ENCODE measurements at regions not wholly inside any gene's neighbourhood (a gene's known extent, or its start where the extent isn't known, plus 50 kb on each side); places are given as distances from the start of the nearest gene placed in this dataset.
"Not testable (repeated sequence)": the region's sequence is repeated elsewhere in the genome, so short reads cannot be mapped to it uniquely, and the experiment has no call there.

DNA sequence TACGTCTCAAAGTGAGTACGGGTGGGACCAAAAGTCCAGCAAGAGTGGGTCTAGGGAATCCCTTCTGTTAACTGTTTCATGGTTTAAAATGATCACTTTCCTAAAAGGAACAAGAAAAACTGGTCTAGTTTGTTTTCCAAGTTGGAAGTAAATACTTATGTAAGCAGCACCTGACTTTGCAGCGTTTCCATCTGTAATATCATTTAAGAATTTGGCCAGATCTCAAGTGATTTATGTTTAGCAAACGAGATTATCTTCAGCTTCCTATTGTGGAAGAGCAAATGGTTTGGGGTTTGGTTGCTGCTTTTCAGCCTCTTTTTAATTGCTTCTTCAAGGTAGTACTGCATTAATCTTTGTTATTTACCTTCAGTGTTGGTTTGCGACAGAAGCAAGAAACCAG, 50.4 kb downstream of the FHIP1A start:
- DNase-seq (ENCODE audit: low spot score in 2 of 2), result no peak
- no peak for FAIRE-seq

DNA sequence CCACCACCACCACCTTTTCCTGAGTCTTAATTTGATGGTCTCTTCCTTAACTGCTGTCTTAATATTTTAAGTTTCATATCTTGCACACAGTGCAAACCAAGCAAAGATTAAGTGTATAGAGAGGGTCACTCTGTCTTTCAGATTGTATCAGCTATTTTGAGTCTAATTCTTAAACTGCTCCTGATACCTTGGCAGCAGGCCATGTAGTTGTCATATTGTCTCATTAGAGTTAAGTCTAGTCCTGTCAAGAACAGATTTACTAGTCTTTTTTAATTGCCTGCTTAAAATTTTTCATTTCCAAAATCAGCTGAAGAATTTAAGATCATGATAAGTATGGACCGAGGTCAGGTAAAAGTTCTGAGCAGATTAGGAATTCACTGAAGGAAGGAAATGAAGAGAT, 51.5 kb downstream of the FHIP1A start:
- no peak for DNase-seq (ENCODE audit: low spot score in 2 of 2)
- no peak for FAIRE-seq

DNA sequence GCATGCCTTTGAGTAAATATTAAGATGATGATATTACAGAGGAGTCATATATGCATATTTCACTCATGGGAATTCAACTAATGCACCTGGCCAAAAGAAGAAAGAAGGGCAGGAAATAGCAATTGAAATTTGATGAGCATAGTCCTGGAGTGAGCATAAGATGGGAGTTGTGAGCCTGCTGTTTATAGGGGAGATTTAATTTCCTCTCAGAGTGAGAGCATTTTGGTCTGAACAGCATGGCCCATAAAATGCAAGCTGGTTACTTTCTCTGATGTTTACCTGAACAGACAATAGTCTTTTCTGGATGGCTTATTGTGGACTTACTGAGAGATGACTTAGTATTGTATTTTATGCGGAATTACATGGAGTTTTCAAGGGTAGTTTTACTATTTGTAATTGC, 53.6 kb downstream of the FHIP1A start:
- DNase-seq (ENCODE audit: low spot score in 2 of 2) (no peak), FAIRE-seq (no peak)

DNA sequence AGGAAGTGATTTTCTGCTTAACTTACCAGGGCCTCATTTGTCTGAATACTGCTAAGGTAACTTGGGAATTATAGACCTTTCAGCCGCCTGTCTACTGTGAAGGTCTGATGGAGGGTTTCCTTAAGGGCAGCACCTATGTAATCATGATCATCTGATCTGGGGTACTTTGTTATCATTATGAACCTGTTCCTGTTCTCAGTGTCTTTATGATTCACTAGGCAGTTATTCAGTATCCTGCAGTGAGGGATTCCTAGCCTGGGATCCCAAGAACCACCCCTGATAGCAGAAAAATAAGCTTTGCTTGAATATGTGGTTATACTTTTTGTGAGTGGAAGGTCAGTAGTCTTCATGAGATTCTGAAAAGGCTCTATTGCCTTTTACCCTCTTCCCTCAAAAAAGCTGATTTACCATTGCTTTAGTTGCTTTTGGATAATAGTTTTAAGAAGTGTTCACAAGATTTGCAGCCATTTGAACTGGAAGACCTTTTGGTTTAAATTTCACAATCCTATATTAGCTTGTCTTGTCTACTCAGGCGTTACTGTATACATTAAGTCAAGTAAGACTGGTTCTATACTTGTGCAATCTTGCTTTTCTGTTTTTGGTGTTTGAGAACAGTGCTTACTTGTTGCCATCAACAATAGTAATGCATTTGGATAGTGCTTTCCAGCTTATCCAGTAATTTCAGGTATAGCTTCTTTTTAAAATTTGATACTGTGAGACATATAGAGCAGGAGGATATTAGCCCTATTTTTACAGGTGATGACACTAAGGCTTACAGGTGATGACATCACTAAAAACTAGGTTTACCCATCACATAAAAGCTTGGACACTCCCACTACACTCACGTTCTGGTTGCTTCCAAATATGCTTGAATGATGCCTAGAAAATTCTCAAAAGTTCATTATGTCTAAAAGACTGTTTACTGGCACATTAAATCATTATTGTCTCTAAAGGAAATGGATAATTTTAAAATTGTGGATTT, 60.0 kb downstream of the FHIP1A start:
- no peak for FAIRE-seq
- DNase-seq (ENCODE audit: low spot score in 2 of 2), result no peak

DNA sequence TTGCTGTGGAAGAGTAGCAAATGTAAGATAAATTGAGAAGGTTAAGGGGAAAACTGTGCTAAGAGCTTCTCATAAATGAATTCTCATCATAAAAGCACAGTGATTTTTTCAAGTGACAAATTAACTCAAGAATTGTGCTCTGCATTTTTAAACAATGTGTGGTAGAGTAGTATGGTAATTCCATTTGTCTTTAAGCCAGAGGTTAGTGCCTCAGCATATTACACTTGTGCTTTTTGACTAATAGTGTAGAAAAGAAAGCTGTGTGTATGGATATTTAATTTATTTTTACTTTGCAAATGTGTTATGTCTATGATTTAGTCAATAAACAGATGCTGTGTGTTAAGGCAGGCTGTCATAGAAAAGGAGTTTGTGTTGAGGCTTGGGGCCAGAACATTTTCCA, 61.0 kb downstream of the FHIP1A start:
- FAIRE-seq (no peak), DNase-seq (ENCODE audit: low spot score in 2 of 2) (no peak)

DNA sequence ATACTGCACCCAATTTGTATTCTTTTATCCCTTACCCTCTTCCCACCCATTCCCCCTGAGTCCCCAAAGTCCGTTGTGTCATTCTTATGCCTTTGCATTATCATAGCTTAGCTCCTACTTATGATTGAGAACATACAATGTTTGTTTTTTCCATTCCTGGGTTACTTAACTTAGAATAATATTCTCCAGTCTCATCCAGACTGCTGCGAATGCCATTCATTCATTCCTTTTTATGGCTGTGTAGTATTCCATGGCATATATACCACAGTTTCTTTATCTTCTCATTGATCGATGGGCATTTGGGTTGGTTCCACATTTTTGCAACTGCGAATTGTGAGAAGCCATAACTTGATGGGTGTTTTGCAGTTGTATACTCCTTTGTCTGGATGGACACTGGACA, 62.8 kb downstream of the FHIP1A start:
- FAIRE-seq (no peak), DNase-seq (ENCODE audit: low spot score in 2 of 2) (no peak)

DNA sequence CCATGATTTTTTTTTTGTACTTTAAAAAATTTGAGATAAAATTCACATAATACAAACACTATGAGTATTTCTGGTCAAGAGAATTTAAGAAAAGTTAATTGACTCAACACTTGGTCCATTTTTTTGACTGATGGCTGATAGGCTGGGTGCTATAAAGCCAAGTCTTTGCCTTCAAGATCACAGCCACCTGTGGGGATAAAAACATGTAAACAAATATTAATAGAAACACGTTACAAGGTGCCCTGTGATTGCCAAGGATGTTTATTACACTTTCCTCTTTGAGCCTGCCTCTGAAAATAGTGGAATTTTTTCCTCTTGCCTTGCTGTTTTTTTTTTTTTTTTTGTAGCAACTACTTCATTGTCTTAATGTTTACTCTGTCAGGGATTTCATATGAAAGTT, 63.3 kb downstream of the FHIP1A start:
- FAIRE-seq (no peak), DNase-seq (ENCODE audit: low spot score in 2 of 2) (no peak)

DNA sequence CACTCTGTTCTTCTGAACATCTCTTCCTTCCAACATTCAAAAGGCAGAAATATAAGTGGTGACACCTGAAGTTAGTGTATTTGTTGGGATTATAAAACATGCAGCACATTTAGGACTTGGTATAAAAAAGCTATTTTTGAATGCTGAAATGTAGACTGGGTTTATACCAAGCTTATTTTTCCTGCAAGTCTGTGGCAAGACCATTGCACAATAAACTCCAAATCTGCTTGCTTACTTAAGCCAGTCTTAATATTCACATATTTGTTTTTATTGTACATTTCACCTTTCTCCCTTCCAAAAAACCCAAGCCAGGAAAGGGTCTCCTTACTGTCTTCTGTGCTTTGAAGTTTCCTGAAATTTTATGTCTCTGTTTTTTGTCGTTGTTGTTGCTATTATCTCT, 63.7 kb downstream of the FHIP1A start:
- FAIRE-seq, result no peak
- DNase-seq (ENCODE audit: low spot score in 2 of 2), result no peak

DNA sequence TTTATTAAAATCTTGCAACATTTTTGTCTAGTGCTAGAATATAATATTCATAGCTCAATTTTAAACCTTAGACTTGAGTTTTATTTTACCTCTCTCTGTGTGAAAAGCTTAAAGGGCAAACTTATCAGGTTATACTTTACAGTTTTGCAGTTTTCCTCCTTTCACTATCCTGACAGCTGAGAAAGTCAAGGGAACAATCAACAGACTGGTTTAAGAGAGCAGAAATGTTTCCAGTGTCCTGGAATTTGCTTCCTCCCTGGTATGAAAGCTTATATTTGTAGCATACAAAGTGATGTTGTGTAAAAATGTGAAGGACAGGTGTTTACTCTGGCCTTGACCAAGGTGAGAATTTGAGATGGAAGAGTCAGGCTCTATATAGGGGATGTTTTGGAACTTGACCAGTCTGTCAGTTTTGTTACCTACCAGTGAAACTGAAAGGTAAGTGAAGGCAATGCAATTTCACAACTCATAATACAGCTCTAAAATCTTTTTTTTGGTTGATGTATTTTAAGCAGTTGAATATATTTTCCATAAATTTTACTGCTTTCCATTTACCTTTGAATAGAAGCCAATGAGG, 64.6 kb downstream of the FHIP1A start:
- DNase-seq (ENCODE audit: low spot score in 2 of 2) (no peak), FAIRE-seq (no peak)

DNA sequence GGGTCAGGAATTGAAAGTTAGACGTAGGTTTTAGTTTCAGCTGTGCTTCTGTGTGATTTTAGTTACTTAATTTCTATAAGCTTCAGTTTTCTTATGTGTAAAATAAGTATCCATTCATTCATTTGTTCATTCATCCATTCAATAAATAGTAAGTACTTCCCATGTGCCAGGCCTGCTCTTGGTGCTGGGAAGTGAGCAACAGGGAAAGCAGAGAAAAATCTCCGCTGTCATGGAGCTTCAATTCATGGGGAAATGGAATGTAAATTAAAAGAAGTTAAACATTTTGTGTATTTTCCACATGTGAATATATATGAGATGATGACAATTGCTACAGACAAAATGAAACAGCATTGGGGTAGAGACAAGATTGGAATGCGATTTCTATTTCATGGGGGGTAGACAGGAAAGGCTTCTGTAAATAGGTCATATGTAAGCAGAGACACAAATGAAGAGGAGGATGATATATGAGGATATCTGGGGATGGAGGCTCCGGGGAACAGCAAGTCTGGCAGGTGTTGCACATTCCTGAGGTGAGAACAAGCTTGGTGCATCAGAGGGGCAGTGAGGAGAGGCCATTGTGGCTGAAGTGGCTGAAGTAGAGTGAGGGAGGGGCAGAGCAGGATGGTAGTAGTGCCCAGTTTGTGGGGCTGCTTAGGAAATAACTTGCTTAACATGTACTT, 66.2 kb downstream of the FHIP1A start:
- no peak for FAIRE-seq

DNA sequence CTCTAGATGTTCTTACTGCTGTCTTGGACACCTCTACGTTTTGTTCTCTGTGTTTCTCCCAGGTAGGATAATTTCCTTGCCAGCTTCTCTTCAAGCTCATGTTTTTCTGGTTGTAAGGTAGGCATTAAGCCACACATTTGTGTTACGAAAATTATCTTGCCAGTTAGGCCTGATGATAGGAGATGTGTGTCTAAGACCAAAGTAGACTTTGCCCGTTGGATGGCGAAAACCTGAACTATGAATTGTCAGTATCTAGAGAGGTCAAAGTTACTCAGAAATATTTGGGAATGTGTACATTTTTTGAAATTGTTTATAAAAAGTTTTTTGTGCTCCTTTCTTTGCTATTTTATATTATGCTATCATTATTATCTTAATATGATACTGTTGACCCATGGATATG, 72.8 kb downstream of the FHIP1A start:
- DNase-seq (ENCODE audit: low spot score in 2 of 2), result no peak
- no peak for FAIRE-seq

More for the DNA sequence above, 66.2 kb downstream of the FHIP1A start:
- no peak for DNase-seq (ENCODE audit: low spot score in 2 of 2)

DNA sequence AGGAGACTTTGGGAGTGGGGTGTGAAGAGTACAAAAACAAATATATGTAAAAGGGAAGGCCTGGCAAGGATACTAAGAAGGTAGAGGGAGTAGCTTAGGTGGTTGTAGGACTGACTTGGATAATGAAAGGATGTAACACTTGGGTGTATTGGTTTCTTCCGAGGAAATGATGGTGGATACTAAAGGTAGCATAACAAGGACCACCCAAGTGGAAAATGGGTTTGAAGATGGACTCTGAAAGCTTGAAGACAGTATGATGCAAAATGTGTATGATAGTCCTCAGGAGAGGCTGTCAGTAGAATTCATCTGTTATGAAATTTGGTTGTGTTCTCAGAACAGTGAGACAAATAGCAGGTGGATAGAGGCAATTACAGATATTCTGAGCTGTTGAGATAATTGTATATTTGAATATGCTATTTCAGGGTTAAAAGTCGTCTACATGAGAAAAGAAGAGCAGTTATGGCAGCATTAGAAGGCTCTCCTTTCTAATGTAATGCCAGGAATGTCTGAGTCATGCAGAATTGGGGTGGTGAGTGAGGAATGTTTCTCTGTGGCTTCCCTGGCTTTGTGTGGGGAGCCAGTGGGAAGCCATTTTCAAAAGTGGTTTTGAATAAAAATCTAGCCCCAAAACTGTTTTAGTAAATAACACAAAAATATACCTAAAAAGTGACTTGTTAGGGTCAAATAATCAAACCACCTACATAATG, 75.6 kb downstream of the FHIP1A start:
- FAIRE-seq (no peak), DNase-seq (ENCODE audit: low spot score in 2 of 2) (no peak)

DNA sequence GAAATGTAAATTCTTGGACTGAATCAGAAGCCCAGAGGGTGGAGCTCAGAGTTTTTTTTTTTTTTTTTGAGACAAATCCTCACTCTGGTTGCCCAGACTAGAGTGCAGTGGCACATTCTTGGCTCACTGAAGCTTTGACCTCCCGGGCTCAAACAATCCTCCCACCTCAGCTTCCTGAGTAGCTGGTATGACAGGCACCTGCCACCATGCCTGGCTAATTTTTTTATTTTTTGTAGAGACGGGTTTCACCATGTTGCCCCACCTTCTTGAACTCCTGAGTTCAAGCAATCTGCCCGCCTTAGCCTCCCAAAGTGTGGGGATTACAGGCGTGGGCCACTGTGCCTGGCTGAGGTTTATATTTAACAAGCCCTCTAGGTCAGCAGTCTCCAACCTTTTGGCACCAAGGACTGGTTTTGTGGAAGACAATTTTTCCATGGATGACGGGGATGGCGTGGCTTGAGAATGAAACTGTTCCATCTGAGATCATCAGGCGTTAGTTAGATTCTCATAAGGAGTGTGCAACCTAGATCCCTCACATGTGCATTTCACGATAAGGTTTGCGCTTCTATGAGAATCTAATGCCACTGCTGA, 76.7 kb downstream of the FHIP1A start:
- DNase-seq (ENCODE audit: low spot score in 2 of 2) (no peak), FAIRE-seq (no peak)

DNA sequence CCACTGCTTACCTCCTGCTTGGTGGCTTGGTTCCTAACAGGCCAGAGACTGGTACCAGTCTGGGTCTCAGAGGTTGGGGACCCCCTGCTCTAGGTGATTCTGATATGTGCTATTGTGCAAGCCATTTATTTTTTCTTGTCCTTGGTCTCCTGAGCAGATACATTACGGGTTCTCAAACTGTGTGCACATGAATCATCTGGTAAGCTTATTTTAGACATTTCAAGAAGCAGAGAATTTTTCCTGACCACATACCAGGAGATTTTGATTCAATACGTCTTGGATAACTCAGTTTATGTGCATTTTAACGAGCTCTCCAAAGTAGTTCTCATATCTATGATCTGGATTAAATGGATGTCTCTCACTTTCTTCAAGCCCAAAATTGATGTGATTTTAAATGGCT, 77.2 kb downstream of the FHIP1A start:
- no peak for FAIRE-seq
- no peak for DNase-seq (ENCODE audit: low spot score in 2 of 2)

DNA sequence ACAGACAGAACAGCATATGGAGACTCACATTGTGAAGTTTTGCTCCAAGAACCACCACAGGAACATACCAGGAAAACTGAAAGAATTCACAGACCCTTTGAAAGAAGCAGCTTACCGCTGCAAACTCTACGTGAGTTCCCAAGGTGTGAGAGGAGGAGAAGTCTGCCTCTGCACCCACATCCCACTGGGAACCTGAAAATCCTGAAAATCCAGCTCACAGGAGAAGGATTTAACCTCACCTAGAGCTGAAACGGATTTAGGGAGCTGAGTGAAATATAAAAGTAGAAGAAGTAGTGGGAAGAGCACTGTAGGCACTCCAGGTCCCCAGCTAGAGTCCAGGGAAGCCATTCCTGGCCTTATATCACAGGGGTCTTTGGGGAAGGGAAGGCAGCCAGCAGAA, 80.0 kb downstream of the FHIP1A start:
- no peak for DNase-seq (ENCODE audit: low spot score in 2 of 2)
- no peak for FAIRE-seq

DNA sequence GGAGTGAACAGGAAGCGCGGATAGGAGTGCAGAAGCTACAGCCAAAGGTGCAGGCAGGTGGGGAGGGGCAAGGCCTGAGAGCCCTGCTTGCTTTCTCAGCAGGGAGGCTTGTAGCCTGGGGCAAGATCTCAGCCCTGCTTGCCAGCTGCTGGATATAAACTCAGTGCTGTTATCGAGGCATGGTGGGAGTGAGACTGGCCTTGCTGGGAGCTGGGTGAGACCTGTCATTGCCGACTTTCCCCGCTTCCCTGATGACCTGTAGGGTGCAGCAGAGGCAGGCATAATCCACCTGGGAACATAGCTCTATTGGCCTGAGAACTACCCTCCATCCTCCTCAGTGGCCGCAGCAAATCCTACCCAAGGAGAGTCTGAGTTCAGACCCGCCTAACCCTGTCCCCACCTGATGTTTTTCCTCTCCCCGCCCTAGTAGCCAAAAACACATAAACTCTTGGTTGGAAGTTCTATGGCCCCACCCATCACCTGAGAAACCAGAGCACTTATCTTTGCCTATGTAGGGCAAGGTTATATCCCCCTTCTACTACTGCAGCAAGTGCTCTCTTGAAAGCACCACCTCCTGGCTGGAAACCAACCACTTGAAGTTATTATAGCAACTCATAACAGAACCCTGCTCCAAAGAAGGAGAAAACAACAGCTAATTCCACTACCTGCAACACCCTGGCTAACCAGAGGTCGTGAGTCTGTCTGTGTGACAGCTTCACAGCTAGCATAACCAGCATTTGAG, 80.7 kb downstream of the FHIP1A start:
- FAIRE-seq, result no peak
- no peak for DNase-seq (ENCODE audit: low spot score in 2 of 2)

DNA sequence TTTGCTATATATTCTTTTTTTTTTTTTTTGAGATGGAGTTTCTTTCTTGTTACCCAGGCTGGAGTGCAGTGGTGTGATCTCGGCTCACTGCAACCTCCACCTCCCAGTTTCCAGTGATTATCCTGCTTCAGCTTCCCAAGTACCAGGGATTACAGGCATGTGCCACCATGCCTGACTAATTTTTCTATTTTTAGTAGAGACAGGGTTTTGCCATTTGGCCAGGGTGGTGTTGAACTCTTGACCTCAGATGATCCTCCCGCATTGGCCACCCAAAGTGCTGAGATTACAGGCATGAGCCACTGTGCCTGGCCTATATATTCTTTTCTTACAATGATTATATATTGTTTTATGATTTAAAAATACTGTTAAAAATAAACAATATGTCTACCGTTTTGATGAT, 86.6 kb downstream of the FHIP1A start:
- not testable (repeated sequence) for DNase-seq (ENCODE audit: low spot score in 2 of 2); FAIRE-seq

DNA sequence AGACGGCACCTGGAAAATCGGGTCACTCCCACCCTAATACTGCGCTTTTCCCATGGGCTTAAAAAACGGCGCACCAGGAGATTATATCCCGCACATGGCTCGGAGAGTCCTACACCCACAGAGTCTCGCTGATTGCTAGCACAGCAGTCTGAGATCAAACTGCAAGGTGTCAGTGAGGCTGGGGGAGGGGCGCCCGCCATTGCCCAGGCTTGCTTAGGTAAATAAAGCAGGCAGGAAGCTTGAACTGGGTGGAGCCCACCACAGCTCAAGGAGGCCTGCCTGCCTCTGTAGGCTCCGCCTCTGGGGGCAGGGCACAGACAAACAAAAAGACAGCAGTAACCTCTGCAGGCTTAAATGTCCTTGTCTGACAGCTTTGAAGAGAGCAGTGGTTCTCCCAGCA, 102.6 kb downstream of the FHIP1A start:
- DNase-seq (ENCODE audit: low spot score in 2 of 2); FAIRE-seq: not testable (repeated sequence)

DNA sequence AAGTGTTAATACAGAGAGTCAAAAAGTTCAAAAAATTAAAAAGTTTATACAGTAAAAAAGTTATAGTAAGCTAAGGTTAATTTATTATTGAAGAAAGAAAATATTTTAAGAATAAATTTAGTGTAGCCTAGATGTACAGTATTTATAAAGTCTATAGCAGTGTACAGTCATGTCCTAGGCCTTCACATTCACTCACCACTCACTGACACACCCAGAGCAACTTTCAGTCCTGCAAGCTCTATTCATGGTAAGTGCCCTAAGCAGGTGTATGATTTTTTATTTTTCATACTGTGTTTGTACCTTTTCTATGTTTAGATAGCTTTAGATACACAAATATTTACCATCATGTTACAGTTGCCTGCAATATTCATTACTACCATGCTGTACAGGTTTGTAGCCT, 108.9 kb downstream of the FHIP1A start:
- FAIRE-seq (no peak), DNase-seq (ENCODE audit: low spot score in 2 of 2) (no peak)

DNA sequence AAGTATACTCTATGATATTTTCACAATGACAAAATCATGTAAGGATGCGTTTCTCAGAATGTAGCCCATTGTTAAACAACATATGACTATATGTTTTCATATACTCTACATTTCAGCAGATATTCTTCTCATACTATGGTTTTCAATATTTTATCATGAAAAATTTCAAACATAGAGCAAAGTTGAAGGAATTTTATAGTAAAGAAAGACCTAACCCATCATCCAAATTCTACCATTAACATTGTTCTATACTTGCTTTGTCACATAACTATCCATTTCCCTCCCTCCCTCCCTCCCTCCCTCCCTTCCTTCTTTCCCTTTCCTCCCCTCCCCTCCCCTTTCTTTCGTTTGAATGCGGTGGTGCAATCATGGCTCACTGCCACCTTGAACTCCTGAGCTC, 109.4 kb downstream of the FHIP1A start:
- FAIRE-seq (no peak), DNase-seq (ENCODE audit: low spot score in 2 of 2) (no peak)
